ENCODE measurements at regions not wholly inside any gene's neighbourhood (a gene's known extent, or its start where the extent isn't known, plus 50 kb on each side); places are given as distances from the start of the nearest gene placed in this dataset.

DNA sequence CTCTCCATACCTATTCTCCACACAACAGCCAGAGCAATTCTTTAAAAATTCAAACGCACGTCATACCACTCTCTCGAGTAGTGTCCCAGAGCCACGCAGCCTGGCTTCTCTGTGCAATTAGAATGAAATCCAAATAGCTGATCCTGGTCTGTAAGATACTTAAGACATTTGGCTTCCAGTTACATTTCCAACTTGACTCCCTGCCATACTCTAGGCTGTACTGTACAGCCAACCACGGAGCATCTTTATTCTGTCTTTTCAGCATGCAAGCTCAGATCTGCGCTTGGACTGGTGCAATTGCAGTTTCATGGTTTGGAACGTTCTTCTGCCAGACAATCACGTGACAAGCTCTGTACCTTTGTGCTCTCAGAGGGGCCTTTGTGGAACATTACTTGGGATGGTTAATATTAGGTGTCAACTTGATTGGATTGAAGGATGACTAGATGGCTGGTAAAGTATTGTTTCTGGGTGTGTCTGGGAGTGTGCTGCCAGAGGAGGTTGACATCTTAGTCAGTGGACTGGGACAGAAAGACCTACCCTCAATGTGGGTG, 325.6 kb downstream of the SOX11 start:
- intact Hi-C loops (cut with DNase I) = no loop called here
- ATAC-seq (no peak), DNase-seq (no peak)
- no peak overlapping the region for H3K4me3 ChIP-seq
- H3K36me3 ChIP-seq = no peaks in the 10 kb centered on the region
- WGBS (ENCODE audit: insufficient coverage, low coverage, low lambda C conversion rate, missing lambda C conversion rate) = 66% methylated on average over 8 of the region's 8 CpGs
- no peaks in the 10 kb centered on the region for H3K27me3 ChIP-seq
- H3K27ac ChIP-seq = no peak overlapping the region
- TF ChIP-seq, protein P1, sequence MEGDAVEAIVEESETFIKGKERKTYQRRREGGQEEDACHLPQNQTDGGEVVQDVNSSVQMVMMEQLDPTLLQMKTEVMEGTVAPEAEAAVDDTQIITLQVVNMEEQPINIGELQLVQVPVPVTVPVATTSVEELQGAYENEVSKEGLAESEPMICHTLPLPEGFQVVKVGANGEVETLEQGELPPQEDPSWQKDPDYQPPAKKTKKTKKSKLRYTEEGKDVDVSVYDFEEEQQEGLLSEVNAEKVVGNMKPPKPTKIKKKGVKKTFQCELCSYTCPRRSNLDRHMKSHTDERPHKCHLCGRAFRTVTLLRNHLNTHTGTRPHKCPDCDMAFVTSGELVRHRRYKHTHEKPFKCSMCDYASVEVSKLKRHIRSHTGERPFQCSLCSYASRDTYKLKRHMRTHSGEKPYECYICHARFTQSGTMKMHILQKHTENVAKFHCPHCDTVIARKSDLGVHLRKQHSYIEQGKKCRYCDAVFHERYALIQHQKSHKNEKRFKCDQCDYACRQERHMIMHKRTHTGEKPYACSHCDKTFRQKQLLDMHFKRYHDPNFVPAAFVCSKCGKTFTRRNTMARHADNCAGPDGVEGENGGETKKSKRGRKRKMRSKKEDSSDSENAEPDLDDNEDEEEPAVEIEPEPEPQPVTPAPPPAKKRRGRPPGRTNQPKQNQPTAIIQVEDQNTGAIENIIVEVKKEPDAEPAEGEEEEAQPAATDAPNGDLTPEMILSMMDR (IDR thresholded peaks at IDR 0.05) = no peak
- no peak for TF ChIP-seq POLR2A (IDR thresholded peaks at IDR 0.05)
- no peaks in the 10 kb centered on the region for H3K4me1 ChIP-seq
- no peaks in the 10 kb centered on the region for H3K9me3 ChIP-seq

DNA sequence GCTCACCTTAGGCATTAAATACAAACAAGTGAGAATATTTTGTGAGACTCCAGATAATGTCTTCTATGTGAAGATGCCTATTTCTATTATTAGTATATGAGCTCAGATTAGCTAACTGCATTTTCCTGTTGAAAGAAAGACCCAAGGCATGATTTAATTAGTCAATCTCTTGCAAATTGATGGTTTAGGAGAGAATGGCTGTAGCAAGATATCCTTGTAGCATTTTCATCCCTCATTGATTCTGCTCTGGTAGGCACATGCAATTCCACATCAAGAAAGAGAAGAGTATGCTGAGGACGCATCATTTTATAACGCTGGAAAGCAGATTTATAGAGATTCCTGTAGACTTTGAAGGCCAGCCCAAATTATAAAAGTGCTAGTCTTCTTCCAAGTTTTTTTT, 332.0 kb downstream of the SOX11 start:
- H3K27ac ChIP-seq = no peak overlapping the region
- no peak overlapping the region for H3K4me3 ChIP-seq
- intact Hi-C loops (cut with DNase I) = no loop called here
- no peaks in the 10 kb centered on the region for H3K9me3 ChIP-seq
- no peak for DNase-seq
- no peaks in the 10 kb centered on the region for H3K4me1 ChIP-seq
- WGBS (ENCODE audit: insufficient coverage, low coverage, low lambda C conversion rate, missing lambda C conversion rate) = 53% methylated on average over 2 of the region's 2 CpGs
- ATAC-seq = no peak
- no peak for TF ChIP-seq POLR2A (IDR thresholded peaks at IDR 0.05)
- TF ChIP-seq, protein P1 (IDR thresholded peaks at IDR 0.05) = no peak
- H3K27me3 ChIP-seq = no peaks in the 10 kb centered on the region
- H3K36me3 ChIP-seq = no peaks in the 10 kb centered on the region

DNA sequence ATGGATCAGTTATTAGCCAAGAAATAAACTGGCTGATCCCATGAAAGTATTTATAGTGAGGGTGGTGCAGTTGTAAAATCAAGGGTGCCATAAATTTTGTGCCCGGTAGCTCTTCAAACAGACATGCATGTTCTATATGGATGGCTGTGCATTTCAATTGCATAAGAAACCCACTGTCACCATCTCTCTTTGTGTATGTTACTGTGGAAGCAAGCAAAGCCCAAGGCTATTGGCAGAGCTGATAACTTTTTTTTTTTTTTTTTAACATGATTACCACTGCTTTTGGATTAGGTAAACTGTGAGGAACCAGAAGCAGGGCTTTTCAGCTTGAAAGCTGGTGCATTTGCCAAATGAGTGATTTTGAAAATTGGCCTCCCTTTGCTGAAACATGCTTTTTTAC, 332.6 kb downstream of the SOX11 start:
- 100% methylated on average over 1 of the region's 1 CpG for WGBS (ENCODE audit: insufficient coverage, low coverage, low lambda C conversion rate, missing lambda C conversion rate)
- intact Hi-C loops (cut with DNase I) = no loop called here
- TF ChIP-seq, protein P1 (IDR thresholded peaks at IDR 0.05) = no peak
- TF ChIP-seq POLR2A (IDR thresholded peaks at IDR 0.05) = no peak

DNA sequence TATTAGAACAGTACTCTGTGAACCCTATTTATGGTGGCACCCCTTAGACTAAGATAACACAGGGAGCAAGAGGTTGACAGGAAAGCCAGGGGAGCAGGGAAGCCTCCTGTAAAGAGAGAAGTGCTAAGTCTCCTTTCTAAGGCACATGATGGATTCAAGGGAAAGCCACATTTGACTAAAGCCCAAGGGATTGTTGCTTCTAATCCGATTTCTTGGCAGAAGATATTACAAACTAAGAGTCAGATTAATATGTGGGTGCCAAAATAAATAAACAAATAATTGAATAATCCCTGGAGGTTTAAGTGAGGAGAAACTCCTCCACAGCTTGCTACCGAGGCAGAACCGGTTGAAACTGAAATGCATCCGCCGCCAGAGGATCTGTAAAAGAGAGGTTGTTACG, 333.2 kb downstream of the SOX11 start:
- intact Hi-C loops (cut with DNase I) = no loop called here
- TF ChIP-seq, protein P1 (IDR thresholded peaks at IDR 0.05) = no peak
- no peak for TF ChIP-seq POLR2A (IDR thresholded peaks at IDR 0.05)
- H3K27ac ChIP-seq = no peak overlapping the region
- no peaks in the 10 kb centered on the region for H3K36me3 ChIP-seq
- DNase-seq (no peak), ATAC-seq (no peak)
- no peaks in the 10 kb centered on the region for H3K9me3 ChIP-seq
- WGBS (ENCODE audit: insufficient coverage, low coverage, low lambda C conversion rate, missing lambda C conversion rate) = 48% methylated on average over 6 of the region's 6 CpGs
- H3K4me1 ChIP-seq = no peaks in the 10 kb centered on the region
- H3K27me3 ChIP-seq = no peaks in the 10 kb centered on the region
- H3K4me3 ChIP-seq = no peak overlapping the region

More for the DNA sequence above, 332.6 kb downstream of the SOX11 start:
- Histone ChIP-seq H3K9me3 (no peaks in the 10 kb centered on the region), H3K4me1 (no peaks in the 10 kb centered on the region), H3K4me3 (no peak overlapping the region), H3K27ac (no peak overlapping the region), H3K27me3 (no peaks in the 10 kb centered on the region), H3K36me3 (no peaks in the 10 kb centered on the region)
- ATAC-seq = no peak
- no peak for DNase-seq

DNA sequence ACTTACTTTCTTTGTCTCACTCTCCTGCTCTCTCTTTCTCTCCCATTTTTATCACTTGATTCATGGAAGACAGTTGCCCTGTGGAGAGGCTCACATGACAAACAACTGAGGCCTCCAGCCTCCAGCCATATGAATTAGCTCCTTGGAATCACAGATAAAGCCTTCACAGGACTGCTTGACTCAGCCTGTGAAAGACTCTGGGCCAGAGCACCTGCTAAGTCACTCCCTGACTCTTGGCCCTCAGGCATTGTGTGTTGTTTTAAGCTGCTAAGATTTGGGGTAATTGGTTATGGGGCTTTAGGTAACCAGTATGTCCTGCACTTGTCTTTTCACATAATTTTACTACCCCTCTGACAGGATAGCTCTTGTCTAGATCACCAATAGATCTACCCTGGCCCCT, 334.9 kb downstream of the SOX11 start:
- ATAC-seq = no peak
- no peak for DNase-seq
- Histone ChIP-seq H3K4me3 (no peak overlapping the region), H3K27ac (no peak overlapping the region), H3K27me3 (no peaks in the 10 kb centered on the region), H3K9me3 (no peaks in the 10 kb centered on the region), H3K36me3 (no peaks in the 10 kb centered on the region), H3K4me1 (no peaks in the 10 kb centered on the region)
- no peak for TF ChIP-seq POLR2A (IDR thresholded peaks at IDR 0.05)
- TF ChIP-seq, protein P1 (IDR thresholded peaks at IDR 0.05) = no peak
- intact Hi-C loops (cut with DNase I) = no loop called here

All from right lobe of liver (tissue), 6 donors.